Mucosa of rectum (tissue), 2 donors: ENCODE measurements at regions not wholly inside any gene's neighbourhood (a gene's known extent, or its start where the extent isn't known, plus 50 kb on each side); places are given as distances from the start of the nearest gene placed in this dataset.

Source experiments
- H3K27ac ChIP-seq, 2 donors: one replicate each; pipeline ENCODE4 v1.7.0; 2013; ENCODE audit warnings: inconsistent platforms in 2 of 2, low read depth in 2 of 2, low read length in 2 of 2
- H3K27me3 ChIP-seq, 2 donors: one replicate each; pipeline ENCODE4 v1.7.0; 2013; ENCODE audit warnings: low read length in 2 of 2; ENCODE audit not compliant: control insufficient read depth in 2 of 2, insufficient read depth in 2 of 2
- H3K36me3 ChIP-seq, 2 donors: one replicate each; pipeline ENCODE4 v1.7.0; 2013; ENCODE audit warnings: low read length in 2 of 2; ENCODE audit not compliant: control insufficient read depth in 2 of 2, insufficient read depth in 2 of 2
- H3K4me1 ChIP-seq, 2 donors: one replicate each; pipeline ENCODE4 v1.7.0; 2013; ENCODE audit warnings: low read length in 2 of 2, mild to moderate bottlenecking in 1 of 2; ENCODE audit not compliant: control insufficient read depth in 2 of 2, insufficient read depth in 2 of 2
- H3K4me3 ChIP-seq, 2 donors: one replicate each; pipeline ENCODE4 v1.7.0; 2013; ENCODE audit warnings: low read length in 2 of 2
- H3K9ac ChIP-seq, 2 donors: one replicate each; pipeline ENCODE4 v1.7.0; 2013; ENCODE audit warnings: low read length in 2 of 2, low read depth in 1 of 2, mild to moderate bottlenecking in 1 of 2
- H3K9me3 ChIP-seq, 2 donors: one replicate each; pipeline ENCODE4 v1.7.0; 2013; ENCODE audit warnings: low read length in 2 of 2; ENCODE audit not compliant: control insufficient read depth in 2 of 2
- donor health status: healthy.
- donor health status: Normal muscosa, but diverticular disease.

DNA sequence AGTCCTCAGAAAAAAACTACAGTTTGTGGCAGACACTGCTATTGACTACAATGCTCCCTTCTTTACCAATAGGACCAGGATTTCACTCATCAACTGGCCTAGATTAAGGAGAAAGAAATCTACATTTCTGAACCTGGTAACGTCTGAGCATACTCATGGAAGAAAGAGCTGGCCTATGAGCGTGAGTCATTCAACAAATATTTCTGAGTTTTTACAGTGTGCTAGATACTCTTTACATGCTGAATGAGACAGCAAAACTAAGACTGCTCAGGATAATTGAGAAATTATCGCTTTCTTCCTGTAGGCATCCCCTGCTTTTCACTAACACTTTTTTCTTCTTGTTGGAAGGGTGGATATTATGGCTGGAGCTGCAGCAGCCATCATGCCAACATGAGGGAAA is 609.7 kb downstream of the TNS3 start:
- no peaks in the 10 kb centered on the region for H3K36me3 ChIP-seq
- no peak overlapping the region for H3K27ac ChIP-seq
- H3K4me1 ChIP-seq = peaks cover 3 to 8% of the 10 kb centered on the region in 2 donors
- H3K4me3 ChIP-seq = no peak overlapping the region
- no peaks in the 10 kb centered on the region for H3K27me3 ChIP-seq
- no peaks in the 10 kb centered on the region for H3K9me3 ChIP-seq
- no peak overlapping the region for H3K9ac ChIP-seq

- peaks cover 3 to 8% of the 10 kb centered on the region in 2 donors for H3K4me1 ChIP-seq
- H3K9me3 ChIP-seq = no peaks in the 10 kb centered on the region
- H3K36me3 ChIP-seq = no peaks in the 10 kb centered on the region
- peak overlapping the region in 1 of 2 donors; percentile 73 for H3K4me3 ChIP-seq
- H3K9ac ChIP-seq = no peak overlapping the region
- H3K27me3 ChIP-seq = no peaks in the 10 kb centered on the region
- H3K27ac ChIP-seq = peak overlapping the region; percentile 84 to 89
Observed at GRCh38 chr7:46970476-46970875, 611.4 kb downstream of the TNS3 start.

DNA sequence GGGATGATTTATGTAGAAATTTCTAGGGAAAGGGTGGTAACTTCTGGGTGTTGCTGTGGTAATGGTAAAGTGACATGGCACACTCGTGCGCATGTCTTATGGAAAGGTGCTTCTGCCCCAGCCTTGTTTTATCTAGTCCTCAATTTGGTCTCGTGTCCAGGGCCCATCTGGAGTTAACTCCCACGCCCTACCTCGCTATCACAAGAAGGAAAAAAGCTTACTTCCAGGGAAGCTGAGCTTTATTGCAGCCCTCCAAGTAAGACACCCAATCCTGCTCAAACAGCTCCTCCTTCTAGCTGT is 611.8 kb downstream of the TNS3 start:
- peak overlapping the region; percentile 40 to 43 for H3K9ac ChIP-seq
- no peaks in the 10 kb centered on the region for H3K36me3 ChIP-seq
- peak overlapping the region; percentile 58 to 73 for H3K4me3 ChIP-seq
- H3K27ac ChIP-seq = peak overlapping the region; percentile 84 to 89
- no peaks in the 10 kb centered on the region for H3K9me3 ChIP-seq
- no peaks in the 10 kb centered on the region for H3K27me3 ChIP-seq
- H3K4me1 ChIP-seq = peaks cover 3 to 8% of the 10 kb centered on the region in 2 donors

GRCh38 chr7:46969303-46970130 is 612.4 kb downstream of the TNS3 start:
- Histone ChIP-seq H3K36me3 (no peaks in the 10 kb centered on the region), H3K4me3 (peak overlapping the region; percentile 58 to 73), H3K27ac (peak overlapping the region; percentile 84 to 89), H3K4me1 (peaks cover 3 to 8% of the 10 kb centered on the region in 2 donors), H3K27me3 (no peaks in the 10 kb centered on the region), H3K9ac (peak overlapping the region; percentile 40 to 43), H3K9me3 (peaks cover 0 to 3% of the 10 kb centered on the region in 2 donors)

GRCh38 chr7:46968003-46968402 is 613.9 kb downstream of the TNS3 start:
- Histone ChIP-seq H3K4me3 (no peak overlapping the region), H3K36me3 (no peaks in the 10 kb centered on the region), H3K4me1 (peaks cover 3 to 8% of the 10 kb centered on the region in 2 donors), H3K9ac (no peak overlapping the region), H3K27ac (no peak overlapping the region), H3K9me3 (peaks cover 0 to 3% of the 10 kb centered on the region in 2 donors), H3K27me3 (no peaks in the 10 kb centered on the region)

- peaks cover 2 to 3% of the 10 kb centered on the region in 2 donors for H3K9me3 ChIP-seq
- no peak overlapping the region for H3K4me3 ChIP-seq
- H3K9ac ChIP-seq = no peak overlapping the region
- H3K27ac ChIP-seq = no peak overlapping the region
- no peaks in the 10 kb centered on the region for H3K4me1 ChIP-seq
- H3K27me3 ChIP-seq = no peaks in the 10 kb centered on the region
- no peaks in the 10 kb centered on the region for H3K36me3 ChIP-seq
Observed at GRCh38 chr7:46963719-46964118, 618.2 kb downstream of the TNS3 start.

DNA sequence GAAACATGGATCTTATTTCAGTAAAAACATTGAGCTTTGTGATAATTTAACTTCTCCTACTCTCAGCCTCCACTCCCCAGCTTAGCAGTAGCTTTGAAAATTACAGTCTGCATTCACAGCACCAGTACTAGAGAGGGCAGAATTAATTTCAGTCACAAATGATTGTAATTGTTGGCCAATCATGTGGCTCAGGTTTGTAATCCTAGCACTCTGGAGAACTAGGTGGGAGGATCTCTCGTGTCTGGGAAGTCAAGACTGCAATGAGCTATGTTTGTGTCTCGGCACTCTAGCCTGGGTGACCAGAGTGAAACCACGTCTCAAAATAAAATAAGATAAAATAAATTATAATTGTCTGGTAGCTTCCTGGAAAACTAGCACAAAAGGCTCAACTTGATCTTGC is 620.9 kb downstream of the TNS3 start:
- Histone ChIP-seq H3K9ac (no peak overlapping the region), H3K4me1 (no peaks in the 10 kb centered on the region), H3K36me3 (no peaks in the 10 kb centered on the region), H3K9me3 (peaks cover 2 to 3% of the 10 kb centered on the region in 2 donors), H3K4me3 (no peak overlapping the region), H3K27ac (no peak overlapping the region), H3K27me3 (no peaks in the 10 kb centered on the region)

- no peaks in the 10 kb centered on the region for H3K4me1 ChIP-seq
- no peaks in the 10 kb centered on the region for H3K27me3 ChIP-seq
- no peak overlapping the region for H3K9ac ChIP-seq
- H3K4me3 ChIP-seq = no peak overlapping the region
- peaks cover 0 to 2% of the 10 kb centered on the region in 2 donors for H3K9me3 ChIP-seq
- H3K27ac ChIP-seq = no peak overlapping the region
- H3K36me3 ChIP-seq = no peaks in the 10 kb centered on the region
Observed at GRCh38 chr7:46957195-46957594, 624.7 kb downstream of the TNS3 start.

DNA sequence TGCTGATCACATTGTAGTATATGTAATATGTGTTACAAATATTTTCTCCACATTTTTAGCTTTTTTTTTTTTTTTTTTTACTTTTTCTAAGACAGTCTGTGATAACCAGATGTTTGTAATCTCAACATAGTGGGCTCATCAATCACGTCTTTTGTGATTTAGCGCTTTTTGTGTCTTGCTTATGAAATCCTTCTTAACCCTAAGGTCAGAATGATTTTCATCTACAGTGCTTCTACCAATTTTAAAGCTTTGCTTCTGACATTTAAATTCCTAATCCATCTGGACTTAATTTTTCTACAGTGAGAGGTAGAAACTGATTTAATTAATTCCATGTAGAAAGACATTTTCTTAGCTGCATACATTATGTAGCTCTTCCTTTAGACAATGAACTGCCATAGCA is 626.4 kb downstream of the TNS3 start:
- no peak overlapping the region for H3K27ac ChIP-seq
- H3K9me3 ChIP-seq = no peaks in the 10 kb centered on the region
- no peak overlapping the region for H3K9ac ChIP-seq
- H3K4me1 ChIP-seq = no peaks in the 10 kb centered on the region
- no peaks in the 10 kb centered on the region for H3K27me3 ChIP-seq
- no peaks in the 10 kb centered on the region for H3K36me3 ChIP-seq
- H3K4me3 ChIP-seq = no peak overlapping the region

DNA sequence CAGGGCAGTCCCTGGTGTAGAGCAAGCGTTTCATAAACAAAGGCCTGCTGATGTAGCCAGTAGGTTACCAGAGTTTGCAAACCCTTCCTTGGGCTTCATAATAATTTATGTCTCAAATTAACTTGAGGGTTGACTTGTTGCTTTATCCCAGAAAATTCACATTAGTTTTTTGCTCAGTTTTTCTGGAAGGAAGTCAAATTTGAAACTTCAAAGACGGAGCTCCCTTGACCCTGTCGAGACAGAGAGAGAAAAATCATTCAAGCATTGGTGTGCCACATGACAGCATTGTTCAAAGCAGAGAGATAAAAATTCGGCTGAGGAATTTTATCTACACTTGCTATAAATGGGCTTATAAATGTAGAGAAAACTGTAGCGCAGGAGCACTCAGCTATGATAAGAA is 627.7 kb downstream of the TNS3 start:
- Histone ChIP-seq H3K36me3 (no peaks in the 10 kb centered on the region), H3K27me3 (no peaks in the 10 kb centered on the region), H3K27ac (no peak overlapping the region), H3K4me3 (no peak overlapping the region), H3K4me1 (no peaks in the 10 kb centered on the region), H3K9me3 (no peaks in the 10 kb centered on the region), H3K9ac (no peak overlapping the region)
